AG04450 (cell line): ENCODE measurements at regions not wholly inside any gene's neighbourhood (a gene's known extent, or its start where the extent isn't known, plus 50 kb on each side); places are given as distances from the start of the nearest gene placed in this dataset.

Experiments used
- CTCF ChIA-PET: fragments of 300-600, 350-600 bp; formaldehyde crosslinking; extraction: SDS; loops from one replicate; lab custom pipeline; 2022; ENCODE audit warnings: antibody characterized with exemption, inconsistent platforms; lab: Charles Lee
- POLR2A ChIA-PET: fragments of 350-600 bp; formaldehyde crosslinking; extraction: SDS; loops from one replicate; lab custom pipeline; 2021; ENCODE audit warnings: antibody characterized with exemption, inconsistent platforms; lab: Yijun Ruan, JAX
- DNase-seq: peaks from one replicate; pipeline ENCODE4 v3.0.0-alpha.2; 2011; ENCODE audit warnings: low read depth, low spot score
- H3K27ac ChIP-seq: one replicate; pipeline ENCODE4 v1.5.1; 2012; ENCODE audit warnings: low read depth, low read length, control low read depth
- H3K27me3 ChIP-seq: one replicate; pipeline ENCODE4 v1.6.0; 2012; ENCODE audit warnings: low read length; ENCODE audit not compliant: control insufficient read depth, insufficient read depth
- H3K4me3 ChIP-seq: 2 replicates; pipeline ENCODE4 v1.5.1; 2011; ENCODE audit warnings: mild to moderate bottlenecking, low read depth, low read length, control low read depth
- H3K9me3 ChIP-seq: 2 replicates; pipeline ENCODE4 v1.5.1; 2012; ENCODE audit warnings: low read length; ENCODE audit not compliant: control insufficient read depth, insufficient read depth
- TF ChIP-seq, protein P1 (sequence below): IDR thresholded peaks from 2 replicates; pipeline ENCODE4 v1.5.1; 2011; ENCODE audit warnings: low read depth, low read length, control low read depth, inconsistent platforms

DNA sequence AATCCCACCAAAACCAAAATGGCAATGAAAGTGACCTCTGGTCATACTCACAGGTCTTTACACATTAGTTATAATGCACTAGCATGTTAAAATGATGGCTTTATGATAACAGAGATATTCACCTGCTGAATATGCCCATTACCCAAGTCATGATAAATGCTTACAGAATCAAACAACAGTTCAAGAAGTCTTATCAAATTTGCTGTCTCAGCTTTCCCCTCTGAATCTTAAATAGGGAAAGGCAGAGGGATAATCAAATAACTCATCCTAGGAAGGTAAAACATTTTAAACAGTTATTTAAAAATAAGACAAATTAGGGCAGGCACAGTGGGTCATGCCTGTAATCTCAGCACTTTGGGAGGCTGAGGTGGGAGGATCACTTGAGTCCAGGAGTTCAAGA, 52.8 kb upstream of the CRBN start:
- TF ChIP-seq, protein P1, sequence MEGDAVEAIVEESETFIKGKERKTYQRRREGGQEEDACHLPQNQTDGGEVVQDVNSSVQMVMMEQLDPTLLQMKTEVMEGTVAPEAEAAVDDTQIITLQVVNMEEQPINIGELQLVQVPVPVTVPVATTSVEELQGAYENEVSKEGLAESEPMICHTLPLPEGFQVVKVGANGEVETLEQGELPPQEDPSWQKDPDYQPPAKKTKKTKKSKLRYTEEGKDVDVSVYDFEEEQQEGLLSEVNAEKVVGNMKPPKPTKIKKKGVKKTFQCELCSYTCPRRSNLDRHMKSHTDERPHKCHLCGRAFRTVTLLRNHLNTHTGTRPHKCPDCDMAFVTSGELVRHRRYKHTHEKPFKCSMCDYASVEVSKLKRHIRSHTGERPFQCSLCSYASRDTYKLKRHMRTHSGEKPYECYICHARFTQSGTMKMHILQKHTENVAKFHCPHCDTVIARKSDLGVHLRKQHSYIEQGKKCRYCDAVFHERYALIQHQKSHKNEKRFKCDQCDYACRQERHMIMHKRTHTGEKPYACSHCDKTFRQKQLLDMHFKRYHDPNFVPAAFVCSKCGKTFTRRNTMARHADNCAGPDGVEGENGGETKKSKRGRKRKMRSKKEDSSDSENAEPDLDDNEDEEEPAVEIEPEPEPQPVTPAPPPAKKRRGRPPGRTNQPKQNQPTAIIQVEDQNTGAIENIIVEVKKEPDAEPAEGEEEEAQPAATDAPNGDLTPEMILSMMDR: no peak
- Histone ChIP-seq H3K4me3 (no peak overlapping the region), H3K27ac (no peak overlapping the region), H3K27me3 (no peaks in the 10 kb centered on the region), H3K9me3 (no peaks in the 10 kb centered on the region; the same call in 1 of the 2 replicates)
- DNase-seq: no peak
- CTCF ChIA-PET: no interaction called here
- POLR2A ChIA-PET: no interaction called here
